Psoas muscle (tissue), 7 donors: ENCODE measurements at regions not wholly inside any gene's neighbourhood (a gene's known extent, or its start where the extent isn't known, plus 50 kb on each side); places are given as distances from the start of the nearest gene placed in this dataset.

ENCODE experiments used
- ATAC-seq, 4 donors: fragments of 200-7000 bp; cut with Tn5 transposase; one replicate each; pipeline ENCODE4 v1.9.1; 2020; ENCODE audit warnings: moderate library complexity in 3 of 4, mild to moderate bottlenecking in 2 of 4
- DNase-seq, 2 donors: peaks; one replicate each; pipeline ENCODE4 v3.0.0-alpha.2; 2020
- H3K27ac ChIP-seq: fragments of 200-600 bp; one replicate; pipeline ENCODE4 v1.8.0; 2022
- H3K27me3 ChIP-seq, 3 donors: fragments of 200-600 bp in 1 of 3; one replicate each; pipeline versions ENCODE4 v1.6.1 to v1.8.0; 2013 to 2022; ENCODE audit warnings: low read length in 2 of 3, mild to moderate bottlenecking in 2 of 3, moderate library complexity in 1 of 3; ENCODE audit not compliant: insufficient read depth in 3 of 3
- H3K36me3 ChIP-seq, 2 donors: fragments of 200-600 bp in 1 of 2; one replicate each; pipeline versions ENCODE4 v1.6.1 to v1.8.0; 2013 to 2022; ENCODE audit warnings: low read depth in 1 of 2, mild to moderate bottlenecking in 1 of 2, moderate library complexity in 1 of 2; ENCODE audit not compliant: insufficient read depth in 1 of 2
- H3K4me1 ChIP-seq: fragments of 200-600 bp; one replicate; pipeline ENCODE4 v1.8.0; 2022
- H3K4me3 ChIP-seq: fragments of 200-600 bp; one replicate; pipeline ENCODE4 v1.8.0; 2022; ENCODE audit warnings: mild to moderate bottlenecking
- H3K9me3 ChIP-seq: fragments of 200-600 bp; one replicate; pipeline ENCODE4 v1.8.0; 2022
- WGBS, 3 donors: extraction: QIAGEN DNeasy Blood & Tissue Kit; methylation state at CpG; one replicate each; pipeline versions ENCODE4 v1.1.6 to v1.1.7; 2013; 5-methylcytosine and 5-hydroxymethylcytosine counted together
- intact Hi-C, 2 donors: fragments of 100-400 bp; cut with DNase I; formaldehyde crosslinking; loops; one replicate each; pipeline versions ENCODE4 v1.11.0 to v1.14.2; 2022
- TF ChIP-seq, protein P1 (sequence below): fragments of 200-600 bp; IDR thresholded peaks from one replicate; pipeline ENCODE4 v1.8.0; 2022; ENCODE audit warnings: antibody characterized with exemption
- donor health status: healthy with polysubstance abuse.
- donor health status: DM: no; HTN: no; CAD: no; lungs with moderate emphysema.
- donor health status: Bipolar disorder and iron deficiency.
- donor health status: healthy.
- donor health status: DM: yes; HTN: yes; CAD: no.
- donor health status: DM: no; HTN: no; CAD: no.
- donor health status: DM: yes; HTN: yes; CAD: no.

GRCh38 chr17:36880268-36880905 lies 56.9 kb upstream of the LHX1 start:
- no peaks in the 10 kb centered on the region for H3K9me3 ChIP-seq
- H3K4me3 ChIP-seq, result no peak overlapping the region
- ATAC-seq (no peak), DNase-seq (no peak)
- intact Hi-C loops, result no loop called here
- H3K36me3 ChIP-seq, result no peaks in the 10 kb centered on the region
- H3K4me1 ChIP-seq, result no peaks in the 10 kb centered on the region
- TF ChIP-seq, protein P1, sequence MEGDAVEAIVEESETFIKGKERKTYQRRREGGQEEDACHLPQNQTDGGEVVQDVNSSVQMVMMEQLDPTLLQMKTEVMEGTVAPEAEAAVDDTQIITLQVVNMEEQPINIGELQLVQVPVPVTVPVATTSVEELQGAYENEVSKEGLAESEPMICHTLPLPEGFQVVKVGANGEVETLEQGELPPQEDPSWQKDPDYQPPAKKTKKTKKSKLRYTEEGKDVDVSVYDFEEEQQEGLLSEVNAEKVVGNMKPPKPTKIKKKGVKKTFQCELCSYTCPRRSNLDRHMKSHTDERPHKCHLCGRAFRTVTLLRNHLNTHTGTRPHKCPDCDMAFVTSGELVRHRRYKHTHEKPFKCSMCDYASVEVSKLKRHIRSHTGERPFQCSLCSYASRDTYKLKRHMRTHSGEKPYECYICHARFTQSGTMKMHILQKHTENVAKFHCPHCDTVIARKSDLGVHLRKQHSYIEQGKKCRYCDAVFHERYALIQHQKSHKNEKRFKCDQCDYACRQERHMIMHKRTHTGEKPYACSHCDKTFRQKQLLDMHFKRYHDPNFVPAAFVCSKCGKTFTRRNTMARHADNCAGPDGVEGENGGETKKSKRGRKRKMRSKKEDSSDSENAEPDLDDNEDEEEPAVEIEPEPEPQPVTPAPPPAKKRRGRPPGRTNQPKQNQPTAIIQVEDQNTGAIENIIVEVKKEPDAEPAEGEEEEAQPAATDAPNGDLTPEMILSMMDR, result no peak
- H3K27ac ChIP-seq, result no peak overlapping the region
- H3K27me3 ChIP-seq, result peaks cover 0 to 43% (median 9%) of the 10 kb centered on the region in 3 donors
- WGBS, 3 donors, result 82 to 85% (median 85%) methylated on average over 6 of the region's 6 CpGs

- no peaks in the 10 kb centered on the region for H3K9me3 ChIP-seq
- H3K27ac ChIP-seq, result no peak overlapping the region
- H3K4me3 ChIP-seq, result no peak overlapping the region
- intact Hi-C loops, result no loop called here
- TF ChIP-seq, protein P1, result no peak
- DNase-seq, result no peak
- H3K36me3 ChIP-seq, result no peaks in the 10 kb centered on the region
- no peaks in the 10 kb centered on the region for H3K4me1 ChIP-seq
- peaks cover 0 to 44% (median 9%) of the 10 kb centered on the region in 3 donors for H3K27me3 ChIP-seq
- no peak for ATAC-seq
These were observed 56.0 kb upstream of the LHX1 start for GRCh38 chr17:36881323-36881722.

GRCh38 chr17:36884495-36885152 lies 52.7 kb upstream of the LHX1 start:
- no peaks in the 10 kb centered on the region for H3K36me3 ChIP-seq
- H3K27ac ChIP-seq, result no peak overlapping the region
- H3K4me1 ChIP-seq, result no peaks in the 10 kb centered on the region
- H3K4me3 ChIP-seq, result no peak overlapping the region
- H3K27me3 ChIP-seq, result peaks cover 0 to 32% (median 9%) of the 10 kb centered on the region in 3 donors
- H3K9me3 ChIP-seq, result no peaks in the 10 kb centered on the region
- intact Hi-C loops, result no loop called here
- no peak for DNase-seq
- ATAC-seq, result no peak
- 13 to 15% (median 15%) methylated on average over 24 to 27 of the region's 27 CpGs for WGBS, 3 donors
- TF ChIP-seq, protein P1, result no peak

- peaks cover 0 to 32% (median 10%) of the 10 kb centered on the region in 3 donors for H3K27me3 ChIP-seq
- 76 to 80% (median 77%) methylated on average over 19 of the region's 19 CpGs for WGBS, 3 donors
- intact Hi-C loops, result no loop called here
- H3K9me3 ChIP-seq, result no peaks in the 10 kb centered on the region
- ATAC-seq (no peak), DNase-seq (no peak)
- no peaks in the 10 kb centered on the region for H3K36me3 ChIP-seq
- no peak overlapping the region for H3K27ac ChIP-seq
- H3K4me3 ChIP-seq, result no peak overlapping the region
- no peaks in the 10 kb centered on the region for H3K4me1 ChIP-seq
- TF ChIP-seq, protein P1, result no peak
These were observed 52.0 kb upstream of the LHX1 start for GRCh38 chr17:36885153-36885735.
